Spleen (tissue), 11 donors: ENCODE measurements at regions not wholly inside any gene's neighbourhood (a gene's known extent, or its start where the extent isn't known, plus 50 kb on each side); places are given as distances from the start of the nearest gene placed in this dataset.

ENCODE experiments used
- DNase-seq: peaks from one replicate; pipeline ENCODE4 v3.0.0-alpha.2; 2020
- H3K27ac ChIP-seq, 8 donors: fragments of 200-600 bp; sonication (generic) in 7 of 8; 1 replicate in 4 of 8; 2 replicates in 4 of 8; pipeline versions ENCODE4 v1.5.0 to v1.8.0; 2016 to 2021; ENCODE audit warnings: inconsistent platforms in 4 of 8, mild to moderate bottlenecking in 4 of 8, moderate library complexity in 1 of 8
- H3K27me3 ChIP-seq, 7 donors: fragments of 200-600 bp; sonication (generic) in 6 of 7; replicated peaks in 1 of 7; 1 replicate in 4 of 7; 2 replicates in 3 of 7; pipeline versions ENCODE4 v1.5.0 to v1.8.0; 2016 to 2021; ENCODE audit warnings: inconsistent platforms in 3 of 7, mild to moderate bottlenecking in 1 of 7
- H3K36me3 ChIP-seq, 6 donors: fragments of 200-600 bp; sonication (generic) in 5 of 6; 1 replicate in 4 of 6; 2 replicates in 2 of 6; pipeline versions ENCODE4 v1.5.0 to v1.8.0; 2016 to 2021; ENCODE audit warnings: inconsistent platforms in 2 of 6
- H3K4me1 ChIP-seq, 6 donors: fragments of 200-600 bp; sonication (generic) in 5 of 6; 1 replicate in 3 of 6; 2 replicates in 3 of 6; pipeline versions ENCODE4 v1.5.0 to v1.8.0; 2016 to 2021; ENCODE audit warnings: inconsistent platforms in 3 of 6
- H3K4me3 ChIP-seq, 8 donors: fragments of 200-600 bp; sonication (generic) in 7 of 8; 1 replicate in 4 of 8; 2 replicates in 4 of 8; pipeline versions ENCODE4 v1.5.0 to v1.8.0; 2016 to 2021; ENCODE audit warnings: inconsistent platforms in 4 of 8, mild to moderate bottlenecking in 4 of 8, moderate library complexity in 2 of 8
- H3K9me3 ChIP-seq, 8 donors: fragments of 200-600 bp; sonication (generic) in 7 of 8; 1 replicate in 4 of 8; 2 replicates in 4 of 8; pipeline versions ENCODE4 v1.5.0 to v1.8.0; 2016 to 2021; ENCODE audit warnings: inconsistent platforms in 4 of 8
- POLR2A ChIP-seq, 3 donors: fragments of 450-650 bp; IDR thresholded peaks; one replicate each; pipeline ENCODE4 v1.5.1; 2017; ENCODE audit warnings: antibody characterized with exemption in 3 of 3, mild to moderate bottlenecking in 1 of 3
- POLR2AphosphoS5 ChIP-seq, 3 donors: sonication (generic); formaldehyde crosslinking; IDR thresholded peaks; one replicate each; pipeline ENCODE4 v1.5.1; 2017; ENCODE audit warnings: antibody characterized with exemption in 3 of 3
- WGBS, 5 donors: extraction: QIAGEN DNeasy Blood & Tissue Kit in 3 of 5; methylation state at CpG; one replicate each; pipeline versions ENCODE4 v1.1.5 to v1.1.7; 2013 to 2018; 5-methylcytosine and 5-hydroxymethylcytosine counted together
- intact Hi-C: fragments of 100-400 bp; cut with DNase I; formaldehyde crosslinking; loops from one replicate; pipeline ENCODE4 v1.15.0; 2023; ENCODE audit warnings: low total_unique reads
- TF ChIP-seq, protein P1 (sequence below), 11 experiments: fragments of 200-600 bp in 7 of 11; fragments of 450-650 bp in 4 of 11; sonication (generic) in 4 of 11; IDR thresholded peaks in 8 of 11; conservative IDR thresholded peaks in 3 of 11; 1 replicate in 7 of 11; 2 replicates in 4 of 11; pipeline versions ENCODE4 v1.4.0 to v1.8.0; 2016 to 2021; ENCODE audit warnings: antibody characterized with exemption in 11 of 11, inconsistent platforms in 4 of 11, mild to moderate bottlenecking in 1 of 11
- donor health status: healthy with polysubstance abuse.
- donor health status: DM: no; HTN: no; CAD: no; lungs with moderate emphysema.
- donor health status: DM: no; HTN: no; CAD: no.
- donor health status: Bipolar disorder and iron deficiency.
- donor health status: healthy.
- donor health status: DM: no; HTN: no; CAD: no.
- donor health status: DM: yes; HTN: yes; CAD: no.

- DNase-seq = no peak
- no peaks in the 10 kb centered on the region for H3K9me3 ChIP-seq
- H3K36me3 ChIP-seq = no peaks in the 10 kb centered on the region
- no peaks in the 10 kb centered on the region for H3K27me3 ChIP-seq
- 71 to 81% (median 78%) methylated on average over 8 of the region's 8 CpGs for WGBS, 5 donors
- intact Hi-C loops = no loop called here
- no peak overlapping the region for H3K4me3 ChIP-seq
- H3K27ac ChIP-seq = no peak overlapping the region
- TF ChIP-seq, protein P1, sequence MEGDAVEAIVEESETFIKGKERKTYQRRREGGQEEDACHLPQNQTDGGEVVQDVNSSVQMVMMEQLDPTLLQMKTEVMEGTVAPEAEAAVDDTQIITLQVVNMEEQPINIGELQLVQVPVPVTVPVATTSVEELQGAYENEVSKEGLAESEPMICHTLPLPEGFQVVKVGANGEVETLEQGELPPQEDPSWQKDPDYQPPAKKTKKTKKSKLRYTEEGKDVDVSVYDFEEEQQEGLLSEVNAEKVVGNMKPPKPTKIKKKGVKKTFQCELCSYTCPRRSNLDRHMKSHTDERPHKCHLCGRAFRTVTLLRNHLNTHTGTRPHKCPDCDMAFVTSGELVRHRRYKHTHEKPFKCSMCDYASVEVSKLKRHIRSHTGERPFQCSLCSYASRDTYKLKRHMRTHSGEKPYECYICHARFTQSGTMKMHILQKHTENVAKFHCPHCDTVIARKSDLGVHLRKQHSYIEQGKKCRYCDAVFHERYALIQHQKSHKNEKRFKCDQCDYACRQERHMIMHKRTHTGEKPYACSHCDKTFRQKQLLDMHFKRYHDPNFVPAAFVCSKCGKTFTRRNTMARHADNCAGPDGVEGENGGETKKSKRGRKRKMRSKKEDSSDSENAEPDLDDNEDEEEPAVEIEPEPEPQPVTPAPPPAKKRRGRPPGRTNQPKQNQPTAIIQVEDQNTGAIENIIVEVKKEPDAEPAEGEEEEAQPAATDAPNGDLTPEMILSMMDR (IDR thresholded peaks at IDR 0.05 in 8 of 11, conservative IDR thresholded peaks at IDR 0.05 in 3 of 11) = no peak
- no peak for TF ChIP-seq POLR2AphosphoS5 (IDR thresholded peaks at IDR 0.05)
- TF ChIP-seq POLR2A (IDR thresholded peaks at IDR 0.05) = no peak
- H3K4me1 ChIP-seq = peaks cover 0 to 43% (median 9%) of the 10 kb centered on the region in 6 donors
Observed at GRCh38 chr2:196376984-196377877, 205.9 kb upstream of the STK17B start.

GRCh38 chr2:196379600-196379999 is 208.2 kb upstream of the STK17B start:
- H3K27me3 ChIP-seq = no peaks in the 10 kb centered on the region
- H3K4me3 ChIP-seq = no peak overlapping the region
- 90 to 100% (median 93%) methylated on average over 2 to 3 of the region's 3 CpGs for WGBS, 5 donors
- no peaks in the 10 kb centered on the region for H3K9me3 ChIP-seq
- no peaks in the 10 kb centered on the region for H3K36me3 ChIP-seq
- peaks cover 0 to 32% (median 4%) of the 10 kb centered on the region in 6 donors for H3K4me1 ChIP-seq
- H3K27ac ChIP-seq = no peak overlapping the region
- TF ChIP-seq, protein P1 (IDR thresholded peaks at IDR 0.05 in 8 of 11, conservative IDR thresholded peaks at IDR 0.05 in 3 of 11) = no peak
- TF ChIP-seq POLR2AphosphoS5 (IDR thresholded peaks at IDR 0.05) (no peak), POLR2A (IDR thresholded peaks at IDR 0.05) (no peak)
- intact Hi-C loops = no loop called here
- DNase-seq = no peak

- Histone ChIP-seq H3K36me3 (no peaks in the 10 kb centered on the region), H3K9me3 (no peaks in the 10 kb centered on the region), H3K27me3 (no peaks in the 10 kb centered on the region), H3K27ac (peak overlapping the region in 1 of 8 donors; percentile 3), H3K4me3 (no peak overlapping the region), H3K4me1 (peaks cover 0 to 28% (median 4%) of the 10 kb centered on the region in 6 donors)
- DNase-seq = no peak
- TF ChIP-seq, protein P1 (IDR thresholded peaks at IDR 0.05 in 8 of 11, conservative IDR thresholded peaks at IDR 0.05 in 3 of 11) = no peak
- TF ChIP-seq POLR2A (IDR thresholded peaks at IDR 0.05) = no peak
- TF ChIP-seq POLR2AphosphoS5 (IDR thresholded peaks at IDR 0.05) = no peak
- intact Hi-C loops = no loop called here
- WGBS, 5 donors = 70 to 83% (median 75%) methylated on average over 1 of the region's 1 CpG
Observed at GRCh38 chr2:196380098-196380497, 208.7 kb upstream of the STK17B start.

DNA sequence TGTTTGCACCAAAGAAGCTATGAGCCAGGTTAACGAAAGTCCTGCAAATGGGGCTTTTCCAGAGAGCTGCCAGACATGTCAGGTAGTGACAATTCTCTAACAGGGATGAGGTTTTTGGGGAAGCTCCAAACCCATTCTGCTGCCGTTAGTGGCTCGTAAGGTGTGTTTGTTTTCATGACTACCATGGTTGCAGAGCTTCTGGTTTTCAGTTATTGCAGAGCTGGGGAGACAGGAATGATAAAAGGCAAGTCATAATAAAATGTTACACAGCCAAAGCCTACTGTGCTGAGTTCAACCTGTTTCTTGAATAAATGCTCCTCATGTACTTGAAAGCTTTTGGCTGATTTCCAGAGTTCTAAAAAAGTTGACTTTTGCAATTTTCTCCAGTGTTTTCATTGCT is 209.2 kb upstream of the STK17B start:
- intact Hi-C loops = no loop called here
- WGBS, 5 donors = 77 to 89% (median 83%) methylated on average over 3 of the region's 3 CpGs
- no peak for DNase-seq
- Histone ChIP-seq H3K27ac (peak overlapping the region in 2 of 8 donors; percentile 3 to 41), H3K27me3 (no peaks in the 10 kb centered on the region), H3K4me1 (peaks cover 0 to 23% (median 4%) of the 10 kb centered on the region in 6 donors), H3K36me3 (no peaks in the 10 kb centered on the region), H3K4me3 (no peak overlapping the region), H3K9me3 (no peaks in the 10 kb centered on the region)
- TF ChIP-seq POLR2AphosphoS5 (IDR thresholded peaks at IDR 0.05) (no peak), POLR2A (IDR thresholded peaks at IDR 0.05) (no peak)
- TF ChIP-seq, protein P1 (IDR thresholded peaks at IDR 0.05 in 8 of 11, conservative IDR thresholded peaks at IDR 0.05 in 3 of 11) = no peak
